ENCODE measurements at regions not wholly inside any gene's neighbourhood (a gene's known extent, or its start where the extent isn't known, plus 50 kb on each side); places are given as distances from the start of the nearest gene placed in this dataset.

DNA sequence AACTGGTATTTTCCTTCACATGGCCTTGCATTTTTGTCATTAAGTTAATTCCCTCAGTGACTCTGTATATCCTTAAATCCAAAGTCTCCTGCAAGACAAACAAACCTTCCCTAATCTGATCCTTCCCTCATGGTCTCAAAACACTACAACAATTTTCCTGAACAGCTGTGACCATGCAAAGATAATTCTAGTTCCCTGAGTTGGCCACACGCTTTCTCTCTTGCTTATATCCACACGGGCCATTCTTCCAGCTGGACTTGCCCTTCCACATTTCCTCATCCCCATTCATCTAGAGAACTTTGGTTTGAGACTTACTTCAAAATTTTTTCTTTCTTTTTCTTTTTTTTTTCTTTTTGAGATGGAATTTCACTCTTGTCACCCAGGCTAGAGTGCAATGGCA is 1590.7 kb downstream of the STIM2 start:
- TF ChIP-seq, protein P1, sequence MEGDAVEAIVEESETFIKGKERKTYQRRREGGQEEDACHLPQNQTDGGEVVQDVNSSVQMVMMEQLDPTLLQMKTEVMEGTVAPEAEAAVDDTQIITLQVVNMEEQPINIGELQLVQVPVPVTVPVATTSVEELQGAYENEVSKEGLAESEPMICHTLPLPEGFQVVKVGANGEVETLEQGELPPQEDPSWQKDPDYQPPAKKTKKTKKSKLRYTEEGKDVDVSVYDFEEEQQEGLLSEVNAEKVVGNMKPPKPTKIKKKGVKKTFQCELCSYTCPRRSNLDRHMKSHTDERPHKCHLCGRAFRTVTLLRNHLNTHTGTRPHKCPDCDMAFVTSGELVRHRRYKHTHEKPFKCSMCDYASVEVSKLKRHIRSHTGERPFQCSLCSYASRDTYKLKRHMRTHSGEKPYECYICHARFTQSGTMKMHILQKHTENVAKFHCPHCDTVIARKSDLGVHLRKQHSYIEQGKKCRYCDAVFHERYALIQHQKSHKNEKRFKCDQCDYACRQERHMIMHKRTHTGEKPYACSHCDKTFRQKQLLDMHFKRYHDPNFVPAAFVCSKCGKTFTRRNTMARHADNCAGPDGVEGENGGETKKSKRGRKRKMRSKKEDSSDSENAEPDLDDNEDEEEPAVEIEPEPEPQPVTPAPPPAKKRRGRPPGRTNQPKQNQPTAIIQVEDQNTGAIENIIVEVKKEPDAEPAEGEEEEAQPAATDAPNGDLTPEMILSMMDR (IDR thresholded peaks at IDR 0.05), result no peak
- TF ChIP-seq POLR2A (IDR thresholded peaks at IDR 0.05), result no peak
